SK-N-SH treated with all-trans-retinoic acid at 6 μM for 48 hours (cell line): ENCODE measurements at regions not wholly inside any gene's neighbourhood (a gene's known extent, or its start where the extent isn't known, plus 50 kb on each side); places are given as distances from the start of the nearest gene placed in this dataset.

ENCODE experiments used
- ATAC-seq: fragments of 200-7000 bp; cut with Tn5 transposase; 3 replicates; pipeline ENCODE4 v1.9.1; 2020; ENCODE audit warnings: mild to moderate bottlenecking, moderate library complexity
- ARNTL ChIP-seq: fragments of 450-650 bp; formaldehyde crosslinking; IDR thresholded peaks from 2 replicates; pipeline ENCODE4 v1.5.0; 2020; ENCODE audit warnings: low read depth, mild to moderate bottlenecking, moderate library complexity, borderline replicate concordance
- BACH2 ChIP-seq: fragments of 250-450 bp; sonication (Bioruptor Pico); IDR thresholded peaks from 2 replicates; pipeline ENCODE4 v1.9.0; 2021; ENCODE audit warnings: mild to moderate bottlenecking, borderline replicate concordance
- CSDC2 ChIP-seq: fragments of 250-450 bp; sonication (Bioruptor Pico); IDR thresholded peaks from 2 replicates; pipeline ENCODE4 v1.5.0; 2020; ENCODE audit warnings: mild to moderate bottlenecking, moderate library complexity
- ESRRG ChIP-seq: fragments of 250-450 bp; sonication (Bioruptor Pico); IDR thresholded peaks from 2 replicates; pipeline ENCODE4 v1.6.1; 2021; ENCODE audit warnings: mild to moderate bottlenecking
- GLIS3 ChIP-seq: fragments of 250-450 bp; sonication (Bioruptor Pico); IDR thresholded peaks from 2 replicates; pipeline ENCODE4 v1.5.0; 2020; ENCODE audit warnings: mild to moderate bottlenecking, moderate library complexity
- ISL1 ChIP-seq: fragments of 250-450 bp; sonication (Bioruptor Pico); IDR thresholded peaks from 2 replicates; pipeline ENCODE4 v2.1.2; 2022; ENCODE audit warnings: mild to moderate bottlenecking, moderate library complexity
- OSR1 ChIP-seq: fragments of 250-450 bp; sonication (Bioruptor Pico); IDR thresholded peaks from 2 replicates; pipeline ENCODE4 v1.8.0; 2022; ENCODE audit warnings: moderate library complexity, mild to moderate bottlenecking, inconsistent platforms
- PPARA ChIP-seq: fragments of 250-450 bp; sonication (Bioruptor Pico); IDR thresholded peaks from 2 replicates; pipeline ENCODE4 v1.5.0; 2020; ENCODE audit warnings: mild to moderate bottlenecking, borderline replicate concordance
- RARB ChIP-seq: fragments of 250-450 bp; sonication (Bioruptor Pico); IDR thresholded peaks from 2 replicates; pipeline ENCODE4 v1.8.0; 2021; ENCODE audit warnings: mild to moderate bottlenecking, moderate library complexity
- SNAI2 ChIP-seq: fragments of 250-450 bp; sonication (Bioruptor Pico); IDR thresholded peaks from 2 replicates; pipeline ENCODE4 v1.5.0; 2020; ENCODE audit warnings: mild to moderate bottlenecking, moderate library complexity
- TCF4 ChIP-seq: fragments of 250-450 bp; sonication (Bioruptor Pico); IDR thresholded peaks from 2 replicates; pipeline ENCODE4 v1.8.0; 2021; ENCODE audit warnings: mild to moderate bottlenecking, moderate library complexity, borderline replicate concordance
- TOX ChIP-seq: fragments of 250-450 bp; sonication (Bioruptor Pico); IDR thresholded peaks from 2 replicates; pipeline ENCODE4 v1.8.0; 2021; ENCODE audit warnings: mild to moderate bottlenecking, moderate library complexity, borderline replicate concordance
- ZC3H10 ChIP-seq: fragments of 250-450 bp; sonication (Bioruptor Pico); IDR thresholded peaks from 2 replicates; pipeline ENCODE4 v1.5.1; 2021; ENCODE audit warnings: mild to moderate bottlenecking, moderate library complexity
- ZFP3 ChIP-seq: fragments of 250-450 bp; sonication (Bioruptor Pico); IDR thresholded peaks from 2 replicates; pipeline ENCODE4 v1.5.0; 2020; ENCODE audit warnings: mild to moderate bottlenecking, moderate library complexity
- ZFP30 ChIP-seq: fragments of 450-650 bp; formaldehyde crosslinking; IDR thresholded peaks from 2 replicates; pipeline ENCODE4 v1.5.0; 2022; ENCODE audit warnings: mild to moderate bottlenecking, moderate library complexity
- ZNF565 ChIP-seq: fragments of 450-650 bp; formaldehyde crosslinking; conservative IDR thresholded peaks from 2 replicates; pipeline ENCODE4 v1.5.0; 2020; ENCODE audit warnings: low read depth, mild to moderate bottlenecking, moderate library complexity
- ZNF70 ChIP-seq: fragments of 450-650 bp; formaldehyde crosslinking; IDR thresholded peaks from 2 replicates; pipeline ENCODE4 v1.5.0; 2020; ENCODE audit warnings: mild to moderate bottlenecking, moderate library complexity
- ZNF8 ChIP-seq: fragments of 450-650 bp; formaldehyde crosslinking; IDR thresholded peaks from 2 replicates; pipeline ENCODE4 v1.5.0; 2020; ENCODE audit warnings: mild to moderate bottlenecking, moderate library complexity
- TF ChIP-seq, protein P1 (sequence below): fragments of 250-450 bp; sonication (Bioruptor Pico); IDR thresholded peaks from 2 replicates; pipeline ENCODE4 v1.5.1; 2021; ENCODE audit warnings: mild to moderate bottlenecking, moderate library complexity
- TF ChIP-seq, protein P2 (sequence below): fragments of 250-450 bp; sonication (Bioruptor Pico); IDR thresholded peaks from 2 replicates; pipeline ENCODE4 v1.5.0; 2020; ENCODE audit warnings: mild to moderate bottlenecking, moderate library complexity
- TF ChIP-seq, protein P3 (sequence below): fragments of 250-450 bp; sonication (Bioruptor Pico); IDR thresholded peaks from 2 replicates; pipeline ENCODE4 v1.8.0; 2021; ENCODE audit warnings: low read depth, mild to moderate bottlenecking, moderate library complexity, borderline replicate concordance

- TF ChIP-seq, protein P1, sequence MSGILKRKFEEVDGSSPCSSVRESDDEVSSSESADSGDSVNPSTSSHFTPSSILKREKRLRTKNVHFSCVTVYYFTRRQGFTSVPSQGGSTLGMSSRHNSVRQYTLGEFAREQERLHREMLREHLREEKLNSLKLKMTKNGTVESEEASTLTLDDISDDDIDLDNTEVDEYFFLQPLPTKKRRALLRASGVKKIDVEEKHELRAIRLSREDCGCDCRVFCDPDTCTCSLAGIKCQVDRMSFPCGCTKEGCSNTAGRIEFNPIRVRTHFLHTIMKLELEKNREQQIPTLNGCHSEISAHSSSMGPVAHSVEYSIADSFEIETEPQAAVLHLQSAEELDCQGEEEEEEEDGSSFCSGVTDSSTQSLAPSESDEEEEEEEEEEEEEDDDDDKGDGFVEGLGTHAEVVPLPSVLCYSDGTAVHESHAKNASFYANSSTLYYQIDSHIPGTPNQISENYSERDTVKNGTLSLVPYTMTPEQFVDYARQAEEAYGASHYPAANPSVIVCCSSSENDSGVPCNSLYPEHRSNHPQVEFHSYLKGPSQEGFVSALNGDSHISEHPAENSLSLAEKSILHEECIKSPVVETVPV (CRISPR knock-in tag) = no peak
- ATAC-seq = no peak
Observed at GRCh38 chr21:19993268-19993667, 1004.9 kb upstream of the NCAM2 start.

DNA sequence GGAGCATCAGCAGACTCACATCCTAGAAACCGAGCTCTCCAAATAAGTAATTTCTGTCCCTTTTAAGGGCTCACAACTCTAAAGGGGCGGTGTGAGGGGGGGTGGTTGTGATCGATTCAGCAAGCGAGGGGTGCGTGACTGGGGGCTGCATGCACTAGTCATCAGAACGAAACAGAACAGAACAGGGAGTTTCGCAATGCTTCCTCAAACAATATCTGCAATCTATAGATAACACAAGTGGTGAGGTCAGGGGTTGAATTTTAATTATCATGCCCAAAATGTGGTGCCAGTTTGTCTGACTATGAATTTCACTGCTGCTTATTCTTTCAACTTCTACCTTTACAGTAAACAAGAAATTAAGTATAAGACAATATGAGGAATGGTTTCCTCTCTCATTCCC is 1003.0 kb upstream of the NCAM2 start:
- TF ChIP-seq ARNTL (CRISPR knock-in tag) (no peak), ZC3H10 (CRISPR knock-in tag) (no peak), OSR1 (no peak), TCF4 (CRISPR knock-in tag) (no peak), ISL1 (no peak), ZNF565 (no peak), SNAI2 (CRISPR knock-in tag) (no peak), ZFP3 (CRISPR knock-in tag) (no peak), ESRRG (no peak), PPARA (CRISPR knock-in tag) (no peak), CSDC2 (CRISPR knock-in tag) (no peak), RARB (CRISPR knock-in tag) (no peak), BACH2 (CRISPR knock-in tag) (no peak), TOX (no peak), ZNF8 (CRISPR knock-in tag) (no peak), ZNF70 (CRISPR knock-in tag) (no peak)
- TF ChIP-seq, protein P2, sequence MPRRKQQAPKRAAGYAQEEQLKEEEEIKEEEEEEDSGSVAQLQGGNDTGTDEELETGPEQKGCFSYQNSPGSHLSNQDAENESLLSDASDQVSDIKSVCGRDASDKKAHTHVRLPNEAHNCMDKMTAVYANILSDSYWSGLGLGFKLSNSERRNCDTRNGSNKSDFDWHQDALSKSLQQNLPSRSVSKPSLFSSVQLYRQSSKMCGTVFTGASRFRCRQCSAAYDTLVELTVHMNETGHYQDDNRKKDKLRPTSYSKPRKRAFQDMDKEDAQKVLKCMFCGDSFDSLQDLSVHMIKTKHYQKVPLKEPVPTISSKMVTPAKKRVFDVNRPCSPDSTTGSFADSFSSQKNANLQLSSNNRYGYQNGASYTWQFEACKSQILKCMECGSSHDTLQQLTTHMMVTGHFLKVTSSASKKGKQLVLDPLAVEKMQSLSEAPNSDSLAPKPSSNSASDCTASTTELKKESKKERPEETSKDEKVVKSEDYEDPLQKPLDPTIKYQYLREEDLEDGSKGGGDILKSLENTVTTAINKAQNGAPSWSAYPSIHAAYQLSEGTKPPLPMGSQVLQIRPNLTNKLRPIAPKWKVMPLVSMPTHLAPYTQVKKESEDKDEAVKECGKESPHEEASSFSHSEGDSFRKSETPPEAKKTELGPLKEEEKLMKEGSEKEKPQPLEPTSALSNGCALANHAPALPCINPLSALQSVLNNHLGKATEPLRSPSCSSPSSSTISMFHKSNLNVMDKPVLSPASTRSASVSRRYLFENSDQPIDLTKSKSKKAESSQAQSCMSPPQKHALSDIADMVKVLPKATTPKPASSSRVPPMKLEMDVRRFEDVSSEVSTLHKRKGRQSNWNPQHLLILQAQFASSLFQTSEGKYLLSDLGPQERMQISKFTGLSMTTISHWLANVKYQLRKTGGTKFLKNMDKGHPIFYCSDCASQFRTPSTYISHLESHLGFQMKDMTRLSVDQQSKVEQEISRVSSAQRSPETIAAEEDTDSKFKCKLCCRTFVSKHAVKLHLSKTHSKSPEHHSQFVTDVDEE (CRISPR knock-in tag) = no peak
- TF ChIP-seq, protein P1 (CRISPR knock-in tag) = no peak
- TF ChIP-seq, protein P3, sequence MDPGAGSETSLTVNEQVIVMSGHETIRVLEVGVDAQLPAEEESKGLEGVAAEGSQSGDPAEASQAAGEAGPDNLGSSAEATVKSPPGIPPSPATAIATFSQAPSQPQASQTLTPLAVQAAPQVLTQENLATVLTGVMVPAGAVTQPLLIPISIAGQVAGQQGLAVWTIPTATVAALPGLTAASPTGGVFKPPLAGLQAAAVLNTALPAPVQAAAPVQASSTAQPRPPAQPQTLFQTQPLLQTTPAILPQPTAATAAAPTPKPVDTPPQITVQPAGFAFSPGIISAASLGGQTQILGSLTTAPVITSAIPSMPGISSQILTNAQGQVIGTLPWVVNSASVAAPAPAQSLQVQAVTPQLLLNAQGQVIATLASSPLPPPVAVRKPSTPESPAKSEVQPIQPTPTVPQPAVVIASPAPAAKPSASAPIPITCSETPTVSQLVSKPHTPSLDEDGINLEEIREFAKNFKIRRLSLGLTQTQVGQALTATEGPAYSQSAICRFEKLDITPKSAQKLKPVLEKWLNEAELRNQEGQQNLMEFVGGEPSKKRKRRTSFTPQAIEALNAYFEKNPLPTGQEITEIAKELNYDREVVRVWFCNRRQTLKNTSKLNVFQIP (CRISPR knock-in tag) = no peak
- TF ChIP-seq, all 23 proteins: peak for 0
- ATAC-seq = no peak

DNA sequence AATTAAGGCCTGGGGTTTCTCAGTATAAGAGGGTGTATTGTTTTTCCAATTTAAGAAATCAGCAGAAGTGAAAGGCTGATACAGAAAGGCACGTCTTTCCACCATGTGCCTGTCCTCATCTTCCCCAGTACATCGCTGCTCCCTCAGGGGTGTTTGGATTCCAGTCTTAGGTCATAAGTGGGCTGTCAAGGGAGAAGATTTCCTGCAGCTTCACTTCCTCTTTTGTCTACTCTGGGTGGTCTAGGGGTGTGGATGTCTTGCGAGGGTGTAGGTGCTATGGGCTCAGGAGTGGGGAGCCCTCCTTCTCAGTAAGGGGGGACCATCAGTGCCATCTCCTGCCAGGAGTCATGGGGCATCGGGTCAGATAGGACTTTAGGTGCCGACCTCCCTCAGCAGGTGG is 999.8 kb upstream of the NCAM2 start:
- no peak for ATAC-seq
- TF ChIP-seq TCF4 (CRISPR knock-in tag) (no peak), ZFP3 (CRISPR knock-in tag) (no peak), PPARA (CRISPR knock-in tag) (no peak), ZFP30 (CRISPR knock-in tag) (no peak), GLIS3 (CRISPR knock-in tag) (no peak), CSDC2 (CRISPR knock-in tag) (no peak), SNAI2 (CRISPR knock-in tag) (no peak)

DNA sequence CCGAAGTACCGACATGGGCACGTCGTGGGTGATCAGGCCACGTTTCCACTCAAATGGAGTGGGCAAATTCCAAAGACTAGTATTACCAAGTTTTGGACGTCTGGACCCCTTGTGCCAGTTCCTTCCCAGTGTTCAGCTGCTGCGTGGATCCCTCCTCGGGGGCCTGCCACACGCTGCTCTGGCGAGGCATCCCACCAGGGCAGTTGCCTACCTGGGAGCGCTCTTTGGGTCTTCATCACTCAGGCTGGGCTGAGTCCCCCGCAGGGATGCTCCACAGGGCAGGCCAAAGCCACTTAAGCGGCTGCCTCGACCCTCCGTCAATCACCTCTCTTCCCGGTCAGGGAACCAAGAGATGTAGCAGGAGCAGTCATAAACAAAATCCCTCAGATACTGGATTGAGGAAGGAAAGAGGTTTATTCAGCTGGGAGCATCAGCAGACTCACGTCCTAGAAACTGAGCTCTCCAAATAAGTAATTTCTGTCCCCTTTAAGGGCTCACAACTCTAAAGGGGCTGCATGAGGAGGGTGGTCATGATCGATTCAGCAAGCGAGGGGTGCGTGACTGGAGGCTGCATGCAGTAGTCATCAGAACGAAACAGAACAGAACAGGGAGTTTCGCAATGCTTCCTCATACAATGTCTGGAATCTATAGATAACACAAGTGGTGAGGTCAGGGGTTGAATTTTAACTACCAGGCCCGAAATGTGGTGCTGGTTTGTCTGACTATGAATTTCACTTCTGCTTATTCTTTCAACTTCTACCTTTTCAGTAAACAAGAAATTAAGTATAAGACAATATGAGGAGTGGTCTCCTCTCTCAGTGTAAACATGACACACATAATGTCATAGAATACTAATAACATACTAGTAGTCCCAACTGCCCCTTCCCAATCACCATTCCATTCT is 998.6 kb upstream of the NCAM2 start:
- no peak for TF ChIP-seq ZFP3 (CRISPR knock-in tag)
- no peak for TF ChIP-seq ZNF8 (CRISPR knock-in tag)
- ATAC-seq = no peak
